HUES48 (cell line): ENCODE measurements at regions not wholly inside any gene's neighbourhood (a gene's known extent, or its start where the extent isn't known, plus 50 kb on each side); places are given as distances from the start of the nearest gene placed in this dataset.

ENCODE experiments used
- H3K27ac ChIP-seq: one replicate; pipeline ENCODE4 v1.7.0; 2013; ENCODE audit warnings: low read depth, low read length, inconsistent platforms
- H3K27me3 ChIP-seq: 2 replicates; pipeline ENCODE4 v1.6.1; 2013; ENCODE audit warnings: mild to moderate bottlenecking, low read length; ENCODE audit not compliant: control insufficient read depth, insufficient read depth
- H3K36me3 ChIP-seq: 2 replicates; pipeline ENCODE4 v1.6.1; 2013; ENCODE audit warnings: low read length; ENCODE audit not compliant: control insufficient read depth, insufficient read depth
- H3K4me1 ChIP-seq: 2 replicates; pipeline ENCODE4 v1.6.1; 2013; ENCODE audit warnings: mild to moderate bottlenecking, low read length; ENCODE audit not compliant: control insufficient read depth, insufficient read depth
- H3K4me3 ChIP-seq: 2 replicates; pipeline ENCODE4 v1.5.1; 2013; ENCODE audit warnings: mild to moderate bottlenecking, low read depth, low read length
- H3K9ac ChIP-seq: 2 replicates; pipeline ENCODE4 v1.6.1; 2013; ENCODE audit warnings: mild to moderate bottlenecking, low read depth, low read length, moderate library complexity
- H3K9me3 ChIP-seq: 2 replicates; pipeline ENCODE4 v1.6.1; 2013; ENCODE audit warnings: low read length; ENCODE audit not compliant: control insufficient read depth, insufficient read depth

GRCh38 chr6:104108634-104109033, 751.1 kb downstream of the HACE1 start:
- no peak overlapping the region for H3K4me3 ChIP-seq
- H3K27me3 ChIP-seq = no peaks in the 10 kb centered on the region
- H3K9ac ChIP-seq = no peak overlapping the region
- no peak overlapping the region for H3K27ac ChIP-seq
- no peaks in the 10 kb centered on the region for H3K36me3 ChIP-seq
- no peaks in the 10 kb centered on the region for H3K9me3 ChIP-seq
- H3K4me1 ChIP-seq = no peaks in the 10 kb centered on the region

DNA sequence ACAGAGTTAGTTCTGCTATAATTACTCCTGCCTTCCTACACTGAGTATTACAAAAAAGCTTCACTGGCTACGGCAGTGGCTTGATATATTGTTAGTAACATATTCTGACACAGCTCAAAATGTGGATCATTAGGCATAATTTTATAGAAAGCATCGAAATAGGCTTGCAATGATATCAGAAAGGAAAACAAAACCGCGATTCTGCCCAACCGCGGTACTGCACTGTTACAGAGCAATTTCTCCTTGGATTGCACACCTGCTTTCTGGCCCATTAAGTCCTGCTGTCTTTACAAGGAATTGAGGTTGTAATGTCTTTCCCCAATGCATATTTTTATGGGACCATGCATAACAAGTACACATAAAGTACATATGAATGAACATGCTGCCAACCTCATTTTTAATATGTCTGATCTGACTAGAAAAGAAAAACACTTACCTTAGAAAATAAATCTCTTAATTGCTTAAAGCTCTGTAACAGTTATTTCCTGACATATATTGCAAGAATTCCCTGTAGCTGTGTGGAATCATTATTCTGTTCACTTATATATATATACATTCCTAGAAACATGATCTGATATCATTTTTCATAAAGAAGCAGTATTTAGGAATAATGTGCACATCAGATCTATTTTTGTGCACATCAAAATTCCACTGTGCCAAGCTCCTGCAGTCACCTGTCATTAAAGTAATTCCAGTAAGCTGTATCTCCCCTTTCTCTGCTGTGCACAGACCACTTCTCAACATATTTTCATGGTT, 763.9 kb downstream of the HACE1 start:
- no peak overlapping the region for H3K9ac ChIP-seq
- no peak overlapping the region for H3K4me3 ChIP-seq
- H3K36me3 ChIP-seq = no peaks in the 10 kb centered on the region
- H3K4me1 ChIP-seq = no peaks in the 10 kb centered on the region
- no peaks in the 10 kb centered on the region; the same call in 1 of the 2 replicates for H3K9me3 ChIP-seq
- H3K27ac ChIP-seq = no peak overlapping the region
- no peaks in the 10 kb centered on the region for H3K27me3 ChIP-seq

GRCh38 chr6:104087765-104088164, 772.0 kb downstream of the HACE1 start:
- H3K9me3 ChIP-seq = no peaks in the 10 kb centered on the region; the same call in 1 of the 2 replicates
- no peaks in the 10 kb centered on the region for H3K27me3 ChIP-seq
- no peaks in the 10 kb centered on the region for H3K36me3 ChIP-seq
- no peak overlapping the region for H3K27ac ChIP-seq
- no peak overlapping the region for H3K9ac ChIP-seq
- no peak overlapping the region for H3K4me3 ChIP-seq
- H3K4me1 ChIP-seq = no peaks in the 10 kb centered on the region

GRCh38 chr6:104068281-104068680, 791.4 kb downstream of the HACE1 start:
- Histone ChIP-seq H3K27ac (no peak overlapping the region), H3K4me3 (no peak overlapping the region), H3K4me1 (no peaks in the 10 kb centered on the region), H3K36me3 (no peaks in the 10 kb centered on the region), H3K9ac (no peak overlapping the region), H3K9me3 (no peaks in the 10 kb centered on the region), H3K27me3 (no peaks in the 10 kb centered on the region)

DNA sequence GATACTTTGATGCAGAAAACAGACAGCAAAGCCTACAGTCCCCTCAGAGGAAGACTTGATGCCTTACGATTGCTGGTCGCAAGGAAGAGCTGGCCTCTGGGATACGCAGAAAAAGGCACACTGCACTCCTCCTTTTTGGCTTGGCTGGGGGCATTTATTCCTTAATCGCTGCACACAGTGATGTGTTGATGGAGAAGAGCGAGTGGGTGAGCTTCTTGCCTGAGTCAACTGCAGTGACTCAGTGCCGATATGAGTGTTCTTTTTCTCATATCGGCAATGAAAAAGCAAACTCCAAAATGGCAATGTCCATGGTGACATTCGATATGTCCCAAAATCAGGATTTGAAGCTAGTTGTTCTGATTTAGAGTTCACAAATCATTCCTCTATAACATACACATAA, 794.8 kb downstream of the HACE1 start:
- Histone ChIP-seq H3K4me1 (no peaks in the 10 kb centered on the region), H3K9me3 (no peaks in the 10 kb centered on the region), H3K9ac (no peak overlapping the region), H3K27me3 (no peaks in the 10 kb centered on the region), H3K4me3 (no peak overlapping the region), H3K36me3 (no peaks in the 10 kb centered on the region), H3K27ac (no peak overlapping the region)

DNA sequence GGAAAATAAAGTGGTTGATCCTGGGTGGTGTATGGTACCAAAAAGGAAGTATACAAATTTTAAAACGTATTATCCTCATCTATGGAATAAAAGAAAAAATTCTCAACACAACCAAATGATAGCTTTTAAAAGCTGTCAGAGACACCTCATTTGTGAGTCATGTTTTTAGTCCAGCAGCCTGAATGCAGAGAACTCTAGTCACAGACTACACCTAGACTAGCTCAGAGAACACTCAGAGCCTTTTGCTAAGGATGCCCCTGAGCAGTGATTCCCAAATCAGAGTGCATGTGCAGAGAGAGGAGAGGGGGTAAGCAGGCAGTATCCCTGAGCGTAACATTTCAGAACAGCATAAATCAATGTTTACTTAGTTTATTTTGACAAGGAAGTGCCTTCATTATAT, 809.3 kb downstream of the HACE1 start:
- Histone ChIP-seq H3K9ac (no peak overlapping the region), H3K27me3 (no peaks in the 10 kb centered on the region), H3K4me1 (no peaks in the 10 kb centered on the region; the same call in 1 of the 2 replicates), H3K4me3 (no peak overlapping the region), H3K9me3 (0 out of 2 replicates have a peak, but pooled peaks cover 2% of the 10 kb centered on the region), H3K27ac (no peak overlapping the region), H3K36me3 (no peaks in the 10 kb centered on the region)

- Histone ChIP-seq H3K4me1 (no peaks in the 10 kb centered on the region; the same call in 1 of the 2 replicates), H3K36me3 (no peaks in the 10 kb centered on the region), H3K9me3 (no peaks in the 10 kb centered on the region), H3K4me3 (no peak overlapping the region), H3K27me3 (no peaks in the 10 kb centered on the region), H3K9ac (no peak overlapping the region), H3K27ac (no peak overlapping the region)
Measured at GRCh38 chr6:104046426-104046825, 813.3 kb downstream of the HACE1 start.

- Histone ChIP-seq H3K4me1 (no peaks in the 10 kb centered on the region), H3K27me3 (no peaks in the 10 kb centered on the region), H3K27ac (no peak overlapping the region), H3K9ac (no peak overlapping the region), H3K9me3 (no peaks in the 10 kb centered on the region), H3K36me3 (no peaks in the 10 kb centered on the region), H3K4me3 (no peak overlapping the region)
Measured at GRCh38 chr6:104031346-104031745, 828.4 kb downstream of the HACE1 start.

GRCh38 chr6:104022126-104022525, 837.6 kb downstream of the HACE1 start:
- no peaks in the 10 kb centered on the region for H3K9me3 ChIP-seq
- H3K4me1 ChIP-seq = peaks cover 5% of the 10 kb centered on the region; the same call in 1 of the 2 replicates
- no peaks in the 10 kb centered on the region for H3K36me3 ChIP-seq
- H3K9ac ChIP-seq = no peak overlapping the region
- no peak overlapping the region for H3K4me3 ChIP-seq
- H3K27me3 ChIP-seq = no peaks in the 10 kb centered on the region
- H3K27ac ChIP-seq = no peak overlapping the region

DNA sequence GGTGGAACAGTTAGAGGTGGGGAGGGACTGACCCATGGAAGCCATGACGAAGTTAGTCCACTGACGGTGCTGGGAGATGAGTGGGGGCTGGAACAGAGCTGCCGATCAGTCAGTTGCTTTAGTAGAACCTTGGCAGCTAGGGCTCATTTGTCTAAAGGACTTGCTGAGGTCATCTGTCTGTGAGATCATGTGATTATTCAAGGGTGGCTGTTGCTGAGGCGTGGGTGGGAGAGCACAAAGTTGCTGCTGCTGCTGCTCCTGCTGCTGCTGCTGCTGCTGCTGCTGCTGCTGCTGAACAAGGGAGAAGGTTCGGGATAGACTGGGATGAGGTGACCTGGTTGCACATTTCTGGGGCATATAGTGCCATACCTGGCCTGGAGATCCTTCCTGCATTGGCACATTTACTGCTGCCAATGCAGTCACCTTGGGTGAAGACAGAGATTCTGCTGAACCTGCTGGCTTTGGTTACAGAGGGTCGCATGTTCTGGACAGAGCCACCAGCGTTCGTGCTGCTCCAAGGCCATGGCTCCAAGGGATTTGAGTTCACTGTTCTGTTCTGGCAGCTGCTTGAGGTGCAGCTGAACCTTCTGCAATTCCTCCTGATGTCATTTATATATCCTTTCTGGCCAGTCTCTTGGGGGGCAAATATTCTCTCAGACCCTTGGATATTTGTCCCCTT, 840.5 kb downstream of the HACE1 start:
- Histone ChIP-seq H3K4me1 (peaks cover 8% of the 10 kb centered on the region), H3K27me3 (no peaks in the 10 kb centered on the region), H3K9me3 (no peaks in the 10 kb centered on the region), H3K27ac (no peak overlapping the region), H3K9ac (no peak overlapping the region), H3K4me3 (no peak overlapping the region), H3K36me3 (no peaks in the 10 kb centered on the region)
